ENCODE measurements at regions not wholly inside any gene's neighbourhood (a gene's known extent, or its start where the extent isn't known, plus 50 kb on each side); places are given as distances from the start of the nearest gene placed in this dataset.

- no peak overlapping the region for H3K18ac ChIP-seq (ENCODE audit: low read length)
- no peaks in the 10 kb centered on the region for H3K9me3 ChIP-seq (ENCODE audit: insufficient read depth, low read depth, low read length)
- H2BK12ac ChIP-seq (ENCODE audit: low read length): no peak overlapping the region
- no peak overlapping the region for H2BK5ac ChIP-seq (ENCODE audit: low read depth, low read length, poor library complexity)
- no peaks in the 10 kb centered on the region for H3K79me1 ChIP-seq (ENCODE audit: low read length)
- no peaks in the 10 kb centered on the region for H3K4me1 ChIP-seq (ENCODE audit: control insufficient read depth in 1 of 2, insufficient read depth in 2 of 2, low read length in 2 of 2)
- H3K27ac ChIP-seq (ENCODE audit: low read depth, low read length): no peak overlapping the region
- H3K4me3 ChIP-seq (ENCODE audit: low read depth, low read length): no peak overlapping the region
- no peaks in the 10 kb centered on the region for H3K27me3 ChIP-seq (ENCODE audit: insufficient read depth, low read length)
- H3K79me2 ChIP-seq (ENCODE audit: control insufficient read depth, insufficient read depth, low read length, poor library complexity): no peaks in the 10 kb centered on the region
- no peak overlapping the region for H2AFZ ChIP-seq (ENCODE audit: insufficient read depth, low read length, poor library complexity)
- H4K8ac ChIP-seq (ENCODE audit: low read depth, low read length): no peak overlapping the region
- no peak overlapping the region for H2AK5ac ChIP-seq (ENCODE audit: low read length)
- H3K4ac ChIP-seq (ENCODE audit: low read depth, low read length): no peak overlapping the region
- H4K91ac ChIP-seq (ENCODE audit: low read depth, low read length): no peak overlapping the region
- H4K12ac ChIP-seq (ENCODE audit: low read depth, low read length): no peak overlapping the region
- no peak overlapping the region for H3K4me2 ChIP-seq (ENCODE audit: low read length)
- no peak overlapping the region for H2BK120ac ChIP-seq (ENCODE audit: insufficient read depth, low read length, poor library complexity)
- WGBS (ENCODE audit: extremely low coverage, insufficient coverage, insufficient read length): no CpG with 5 or more reads among the region's 5 CpGs
- no peak overlapping the region for H3K9ac ChIP-seq (ENCODE audit: low read length)
- no peak for DNase-seq
- H3K36me3 ChIP-seq (ENCODE audit: control insufficient read depth in 1 of 2, insufficient read depth in 2 of 2, low read length in 2 of 2): no peaks in the 10 kb centered on the region
- H3K23ac ChIP-seq (ENCODE audit: low read length): peak overlapping the region; percentile 55
- no peak overlapping the region for H3K14ac ChIP-seq (ENCODE audit: low read length)
Observed at GRCh38 chr5:82513738-82514137, 235.6 kb upstream of the RPS23 start.

- Histone ChIP-seq H3K27ac (ENCODE audit: low read depth, low read length) (no peak overlapping the region), H3K4ac (ENCODE audit: low read depth, low read length) (no peak overlapping the region), H2BK120ac (ENCODE audit: insufficient read depth, low read length, poor library complexity) (no peak overlapping the region), H3K79me2 (ENCODE audit: control insufficient read depth, insufficient read depth, low read length, poor library complexity) (no peaks in the 10 kb centered on the region), H3K4me3 (ENCODE audit: low read depth, low read length) (no peak overlapping the region), H3K79me1 (ENCODE audit: low read length) (no peaks in the 10 kb centered on the region), H3K23ac (ENCODE audit: low read length) (no peak overlapping the region), H4K91ac (ENCODE audit: low read depth, low read length) (no peak overlapping the region), H3K18ac (ENCODE audit: low read length) (no peak overlapping the region), H2AK5ac (ENCODE audit: low read length) (no peak overlapping the region), H2BK5ac (ENCODE audit: low read depth, low read length, poor library complexity) (no peak overlapping the region), H3K4me2 (ENCODE audit: low read length) (no peak overlapping the region), H3K4me1 (ENCODE audit: control insufficient read depth in 1 of 2, insufficient read depth in 2 of 2, low read length in 2 of 2) (no peaks in the 10 kb centered on the region), H3K9me3 (ENCODE audit: insufficient read depth, low read depth, low read length) (no peaks in the 10 kb centered on the region), H3K9ac (ENCODE audit: low read length) (no peak overlapping the region), H2AFZ (ENCODE audit: insufficient read depth, low read length, poor library complexity) (no peak overlapping the region), H4K8ac (ENCODE audit: low read depth, low read length) (no peak overlapping the region), H3K36me3 (ENCODE audit: control insufficient read depth in 1 of 2, insufficient read depth in 2 of 2, low read length in 2 of 2) (no peaks in the 10 kb centered on the region), H2BK12ac (ENCODE audit: low read length) (no peak overlapping the region), H3K27me3 (ENCODE audit: insufficient read depth, low read length) (no peaks in the 10 kb centered on the region), H3K14ac (ENCODE audit: low read length) (no peak overlapping the region), H4K12ac (ENCODE audit: low read depth, low read length) (no peak overlapping the region)
- no CpG with 5 or more reads among the region's 2 CpGs for WGBS (ENCODE audit: extremely low coverage, insufficient coverage, insufficient read length)
- DNase-seq: no peak
Observed at GRCh38 chr5:82512025-82512424, 233.9 kb upstream of the RPS23 start.

- H2BK12ac ChIP-seq (ENCODE audit: low read length): no peak overlapping the region
- H2BK5ac ChIP-seq (ENCODE audit: low read depth, low read length, poor library complexity): no peak overlapping the region
- no peak overlapping the region for H3K27ac ChIP-seq (ENCODE audit: low read depth, low read length)
- no peak overlapping the region for H3K18ac ChIP-seq (ENCODE audit: low read length)
- H3K9ac ChIP-seq (ENCODE audit: low read length): no peak overlapping the region
- H3K4me3 ChIP-seq (ENCODE audit: low read depth, low read length): no peak overlapping the region
- H3K9me3 ChIP-seq (ENCODE audit: insufficient read depth, low read depth, low read length): no peaks in the 10 kb centered on the region
- no peak for DNase-seq
- H3K4me1 ChIP-seq (ENCODE audit: control insufficient read depth in 1 of 2, insufficient read depth in 2 of 2, low read length in 2 of 2): no peaks in the 10 kb centered on the region
- H3K27me3 ChIP-seq (ENCODE audit: insufficient read depth, low read length): no peaks in the 10 kb centered on the region
- no peaks in the 10 kb centered on the region for H3K79me2 ChIP-seq (ENCODE audit: control insufficient read depth, insufficient read depth, low read length, poor library complexity)
- H4K8ac ChIP-seq (ENCODE audit: low read depth, low read length): no peak overlapping the region
- no peaks in the 10 kb centered on the region for H3K79me1 ChIP-seq (ENCODE audit: low read length)
- H4K12ac ChIP-seq (ENCODE audit: low read depth, low read length): no peak overlapping the region
- no peak overlapping the region for H2AFZ ChIP-seq (ENCODE audit: insufficient read depth, low read length, poor library complexity)
- no peak overlapping the region for H2AK5ac ChIP-seq (ENCODE audit: low read length)
- H3K36me3 ChIP-seq (ENCODE audit: control insufficient read depth in 1 of 2, insufficient read depth in 2 of 2, low read length in 2 of 2): no peaks in the 10 kb centered on the region
- WGBS (ENCODE audit: extremely low coverage, insufficient coverage, insufficient read length): no CpG with 5 or more reads among the region's 3 CpGs
- no peak overlapping the region for H3K23ac ChIP-seq (ENCODE audit: low read length)
- no peak overlapping the region for H4K91ac ChIP-seq (ENCODE audit: low read depth, low read length)
- H3K14ac ChIP-seq (ENCODE audit: low read length): no peak overlapping the region
- H3K4me2 ChIP-seq (ENCODE audit: low read length): no peak overlapping the region
- no peak overlapping the region for H2BK120ac ChIP-seq (ENCODE audit: insufficient read depth, low read length, poor library complexity)
- no peak overlapping the region for H3K4ac ChIP-seq (ENCODE audit: low read depth, low read length)
Observed at GRCh38 chr5:82511134-82511533, 233.0 kb upstream of the RPS23 start.

GRCh38 chr5:82509762-82510161, 231.6 kb upstream of the RPS23 start:
- H3K27me3 ChIP-seq (ENCODE audit: insufficient read depth, low read length): no peaks in the 10 kb centered on the region
- no CpG with 5 or more reads among the region's 1 CpG for WGBS (ENCODE audit: extremely low coverage, insufficient coverage, insufficient read length)
- no peak overlapping the region for H3K18ac ChIP-seq (ENCODE audit: low read length)
- no peak overlapping the region for H2AFZ ChIP-seq (ENCODE audit: insufficient read depth, low read length, poor library complexity)
- H3K27ac ChIP-seq (ENCODE audit: low read depth, low read length): no peak overlapping the region
- H3K9ac ChIP-seq (ENCODE audit: low read length): no peak overlapping the region
- no peak overlapping the region for H2BK5ac ChIP-seq (ENCODE audit: low read depth, low read length, poor library complexity)
- H2BK120ac ChIP-seq (ENCODE audit: insufficient read depth, low read length, poor library complexity): no peak overlapping the region
- DNase-seq: no peak
- no peaks in the 10 kb centered on the region for H3K36me3 ChIP-seq (ENCODE audit: control insufficient read depth in 1 of 2, insufficient read depth in 2 of 2, low read length in 2 of 2)
- H3K4me3 ChIP-seq (ENCODE audit: low read depth, low read length): no peak overlapping the region
- no peak overlapping the region for H3K4me2 ChIP-seq (ENCODE audit: low read length)
- no peak overlapping the region for H2BK12ac ChIP-seq (ENCODE audit: low read length)
- no peak overlapping the region for H4K91ac ChIP-seq (ENCODE audit: low read depth, low read length)
- H3K23ac ChIP-seq (ENCODE audit: low read length): no peak overlapping the region
- no peaks in the 10 kb centered on the region for H3K79me2 ChIP-seq (ENCODE audit: control insufficient read depth, insufficient read depth, low read length, poor library complexity)
- no peaks in the 10 kb centered on the region for H3K79me1 ChIP-seq (ENCODE audit: low read length)
- H3K9me3 ChIP-seq (ENCODE audit: insufficient read depth, low read depth, low read length): no peaks in the 10 kb centered on the region
- no peak overlapping the region for H4K12ac ChIP-seq (ENCODE audit: low read depth, low read length)
- H3K14ac ChIP-seq (ENCODE audit: low read length): no peak overlapping the region
- H3K4ac ChIP-seq (ENCODE audit: low read depth, low read length): no peak overlapping the region
- H3K4me1 ChIP-seq (ENCODE audit: control insufficient read depth in 1 of 2, insufficient read depth in 2 of 2, low read length in 2 of 2): no peaks in the 10 kb centered on the region
- H2AK5ac ChIP-seq (ENCODE audit: low read length): no peak overlapping the region
- H4K8ac ChIP-seq (ENCODE audit: low read depth, low read length): no peak overlapping the region

All from trophoblast cell (in vitro differentiated cells and primary cell).